Heart right ventricle (tissue), 16 donors: ENCODE measurements at regions not wholly inside any gene's neighbourhood (a gene's known extent, or its start where the extent isn't known, plus 50 kb on each side); places are given as distances from the start of the nearest gene placed in this dataset.

Source experiments
- ATAC-seq, 8 donors: fragments of 200-7000 bp; cut with Tn5 transposase; one replicate each; pipeline ENCODE4 v1.9.1; 2020; ENCODE audit warnings: mild to moderate bottlenecking in 8 of 8, moderate library complexity in 8 of 8, moderate number of reproducible peaks in 1 of 8
- DNase-seq, 2 donors: peaks; one replicate each; pipeline ENCODE4 v3.0.0-alpha.2; 2020
- H3K27ac ChIP-seq, 10 donors: fragments of 200-600 bp; sonication (generic) in 2 of 10; one replicate each; pipeline versions ENCODE4 v1.5.0 to v1.8.0; 2020 to 2022; ENCODE audit warnings: mild to moderate bottlenecking in 3 of 10
- H3K27me3 ChIP-seq, 7 donors: fragments of 200-600 bp; one replicate each; pipeline ENCODE4 v1.8.0; 2021 to 2022; ENCODE audit warnings: mild to moderate bottlenecking in 2 of 7
- H3K36me3 ChIP-seq, 9 donors: fragments of 200-600 bp; sonication (generic) in 1 of 9; one replicate each; pipeline versions ENCODE4 v1.5.0 to v1.8.0; 2020 to 2022; ENCODE audit warnings: mild to moderate bottlenecking in 2 of 9
- H3K4me1 ChIP-seq, 9 donors: fragments of 200-600 bp; sonication (generic) in 1 of 9; one replicate each; pipeline versions ENCODE4 v1.5.0 to v1.8.0; 2020 to 2022; ENCODE audit warnings: mild to moderate bottlenecking in 4 of 9
- H3K4me3 ChIP-seq, 10 donors: fragments of 200-600 bp; sonication (generic) in 2 of 10; one replicate each; pipeline versions ENCODE4 v1.5.0 to v1.8.0; 2020 to 2022; ENCODE audit warnings: mild to moderate bottlenecking in 7 of 10, moderate library complexity in 2 of 10
- H3K9me3 ChIP-seq, 11 donors: fragments of 200-600 bp in 10 of 11; sonication (generic) in 2 of 11; one replicate each; pipeline versions ENCODE4 v1.5.0 to v1.8.0; 2013 to 2022; ENCODE audit warnings: mild to moderate bottlenecking in 2 of 11, control low read depth in 1 of 11, moderate library complexity in 1 of 11
- WGBS, 2 donors: extraction: QIAGEN DNeasy Blood & Tissue Kit; methylation state at CpG; one replicate each; pipeline ENCODE4 v1.1.7; 2013; ENCODE audit warnings: inconsistent platforms in 1 of 2; 5-methylcytosine and 5-hydroxymethylcytosine counted together
- intact Hi-C, 10 donors: fragments of 100-400 bp; cut with DNase I; formaldehyde crosslinking; loops; one replicate each; pipeline versions ENCODE4 v1.11.1 to v1.14.2; 2022
- TF ChIP-seq, protein P1 (sequence below), 9 donors: fragments of 200-600 bp; sonication (generic) in 2 of 9; IDR thresholded peaks; one replicate each; pipeline versions ENCODE4 v1.5.0 to v1.8.0; 2021 to 2022; ENCODE audit warnings: antibody characterized with exemption in 9 of 9, mild to moderate bottlenecking in 5 of 9, moderate library complexity in 1 of 9
- donor health status: Arrhythmogenic right ventricular cardiomyopathy.
- donor health status: ischemic (EF 13 %, LVEDD 7.1; RV severe dilation, severe dysfunction).
- donor health status: healthy with polysubstance abuse.
- donor health status: DM: no; HTN: yes; CAD: no.
- donor health status: DM: no; HTN: no; CAD: no.
- donor health status: ischemic (EF 25% LVEDD 6.9; RV normal size, moderate dysfunction).
- donor health status: ischemic (EF 25% LVEDD 5.7; RV mildly dilated, moderate dysfunction).
- donor health status: healthy.
- donor health status: DM: yes; HTN: yes; CAD: no.
- donor health status: Ischemic cardiomyopathy.
- donor health status: ischemic (EF 35%, LVEDD 5.7; RV mildly dilated, moderate dysfunction).
- donor health status: nonischemic (EF 11% LVEDD 7.7; RV severe dilation, severe dysfunction).
- donor health status: DM: yes; HTN: yes; CAD: no.
- donor health status: PGD.
- donor health status: ischemic (EF 29% LVEDD 5.4; RV normal size, mild dysfunction).
- donor health status: nonischemic (EF 23%, LVEDD 6.1; RV moderate dilation, normal function).

DNA sequence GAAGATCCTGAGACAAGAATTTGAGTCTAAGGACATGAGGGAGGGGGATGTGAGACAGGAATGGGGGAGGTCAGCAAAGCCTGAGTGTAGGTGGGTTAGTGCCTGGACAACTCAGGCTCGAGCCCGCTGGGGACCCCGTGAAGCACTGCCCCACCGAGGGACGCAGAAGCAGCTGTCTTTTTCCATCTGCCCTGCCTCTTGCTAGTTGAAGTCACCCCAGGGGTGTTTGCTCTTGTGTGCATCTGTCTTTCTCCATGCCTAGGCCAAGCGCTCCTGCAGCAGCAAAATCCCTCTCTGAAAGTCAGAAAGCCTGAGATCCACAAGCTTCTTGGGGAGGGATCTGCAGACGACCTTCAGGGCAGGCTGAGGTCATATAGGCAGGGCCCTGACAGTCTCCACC, 79.0 kb upstream of the CELF2 start:
- Histone ChIP-seq H3K27ac (no peak overlapping the region), H3K36me3 (no peaks in the 10 kb centered on the region), H3K27me3 (no peaks in the 10 kb centered on the region), H3K4me3 (no peak overlapping the region), H3K4me1 (no peaks in the 10 kb centered on the region), H3K9me3 (peaks cover 0 to 12% (median 0%) of the 10 kb centered on the region in 11 donors)
- ATAC-seq (no peak), DNase-seq (no peak)
- TF ChIP-seq, protein P1, sequence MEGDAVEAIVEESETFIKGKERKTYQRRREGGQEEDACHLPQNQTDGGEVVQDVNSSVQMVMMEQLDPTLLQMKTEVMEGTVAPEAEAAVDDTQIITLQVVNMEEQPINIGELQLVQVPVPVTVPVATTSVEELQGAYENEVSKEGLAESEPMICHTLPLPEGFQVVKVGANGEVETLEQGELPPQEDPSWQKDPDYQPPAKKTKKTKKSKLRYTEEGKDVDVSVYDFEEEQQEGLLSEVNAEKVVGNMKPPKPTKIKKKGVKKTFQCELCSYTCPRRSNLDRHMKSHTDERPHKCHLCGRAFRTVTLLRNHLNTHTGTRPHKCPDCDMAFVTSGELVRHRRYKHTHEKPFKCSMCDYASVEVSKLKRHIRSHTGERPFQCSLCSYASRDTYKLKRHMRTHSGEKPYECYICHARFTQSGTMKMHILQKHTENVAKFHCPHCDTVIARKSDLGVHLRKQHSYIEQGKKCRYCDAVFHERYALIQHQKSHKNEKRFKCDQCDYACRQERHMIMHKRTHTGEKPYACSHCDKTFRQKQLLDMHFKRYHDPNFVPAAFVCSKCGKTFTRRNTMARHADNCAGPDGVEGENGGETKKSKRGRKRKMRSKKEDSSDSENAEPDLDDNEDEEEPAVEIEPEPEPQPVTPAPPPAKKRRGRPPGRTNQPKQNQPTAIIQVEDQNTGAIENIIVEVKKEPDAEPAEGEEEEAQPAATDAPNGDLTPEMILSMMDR (IDR thresholded peaks at IDR 0.05): no peak
- intact Hi-C loops: no loop called here
- WGBS, 2 donors: 90 to 91% methylated on average over 7 of the region's 7 CpGs

DNA sequence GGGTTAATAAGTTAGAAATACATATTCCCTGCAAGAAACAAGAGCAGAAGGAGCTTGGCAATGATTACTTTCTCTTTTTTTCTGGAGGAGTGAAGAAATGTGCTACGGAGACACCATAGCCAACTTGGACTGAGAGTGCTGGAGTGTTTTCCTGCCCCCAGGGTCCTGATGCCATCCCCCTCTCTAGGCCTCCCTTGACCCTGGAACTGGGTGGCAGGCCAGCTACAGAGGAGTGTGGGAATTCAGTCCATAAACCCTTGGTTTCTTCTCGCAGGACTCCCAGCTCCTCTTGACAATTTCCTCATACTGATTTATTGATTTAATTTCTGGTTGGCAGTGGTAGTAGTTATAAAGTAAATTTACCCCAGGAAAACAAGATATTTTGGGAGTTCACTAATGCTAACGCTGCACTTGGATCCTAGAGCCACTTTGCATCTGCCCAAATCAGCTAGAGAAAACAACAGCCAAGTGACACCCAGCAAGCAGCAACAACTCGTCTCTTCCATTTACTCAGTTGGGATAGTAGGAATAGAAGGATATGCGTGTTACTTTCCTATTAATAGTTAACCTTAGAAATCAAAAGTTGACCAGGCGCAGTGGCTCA, 76.4 kb upstream of the CELF2 start:
- TF ChIP-seq, protein P1 (IDR thresholded peaks at IDR 0.05): no peak
- no peak for ATAC-seq
- no peak for DNase-seq
- WGBS, 2 donors: 83 to 88% methylated on average over 6 of the region's 6 CpGs
- H3K36me3 ChIP-seq: no peaks in the 10 kb centered on the region
- intact Hi-C loops: no loop called here
- no peak overlapping the region for H3K27ac ChIP-seq
- H3K27me3 ChIP-seq: no peaks in the 10 kb centered on the region
- H3K4me1 ChIP-seq: no peaks in the 10 kb centered on the region
- H3K9me3 ChIP-seq: peaks cover 0 to 17% (median 0%) of the 10 kb centered on the region in 11 donors
- no peak overlapping the region for H3K4me3 ChIP-seq

DNA sequence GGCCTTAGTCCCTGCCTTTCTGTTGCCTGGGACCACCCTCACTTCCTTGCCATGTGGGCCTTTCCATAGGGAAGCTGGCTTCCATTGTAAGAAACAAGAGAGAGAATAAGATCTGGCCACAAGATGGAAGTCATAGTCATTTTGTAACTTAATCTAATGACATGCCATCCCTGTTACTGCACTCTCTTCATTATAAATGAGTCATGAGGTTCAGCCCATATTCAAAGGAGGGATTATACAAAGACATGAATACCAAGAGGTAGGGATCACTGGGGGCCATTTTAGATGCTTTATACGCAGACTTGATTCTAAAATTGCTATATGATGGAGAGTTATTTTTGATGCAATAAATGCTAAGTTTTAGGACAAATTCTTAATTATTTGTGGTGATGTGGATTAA, 75.2 kb upstream of the CELF2 start:
- no peak overlapping the region for H3K27ac ChIP-seq
- DNase-seq: no peak
- no peak for ATAC-seq
- H3K27me3 ChIP-seq: no peaks in the 10 kb centered on the region
- peaks cover 0 to 17% (median 0%) of the 10 kb centered on the region in 11 donors for H3K9me3 ChIP-seq
- no peaks in the 10 kb centered on the region for H3K4me1 ChIP-seq
- no peak overlapping the region for H3K4me3 ChIP-seq
- TF ChIP-seq, protein P1 (IDR thresholded peaks at IDR 0.05): no peak
- no peaks in the 10 kb centered on the region for H3K36me3 ChIP-seq
- intact Hi-C loops: no loop called here
- WGBS, 2 donors: 98 to 99% methylated on average over 1 of the region's 1 CpG

DNA sequence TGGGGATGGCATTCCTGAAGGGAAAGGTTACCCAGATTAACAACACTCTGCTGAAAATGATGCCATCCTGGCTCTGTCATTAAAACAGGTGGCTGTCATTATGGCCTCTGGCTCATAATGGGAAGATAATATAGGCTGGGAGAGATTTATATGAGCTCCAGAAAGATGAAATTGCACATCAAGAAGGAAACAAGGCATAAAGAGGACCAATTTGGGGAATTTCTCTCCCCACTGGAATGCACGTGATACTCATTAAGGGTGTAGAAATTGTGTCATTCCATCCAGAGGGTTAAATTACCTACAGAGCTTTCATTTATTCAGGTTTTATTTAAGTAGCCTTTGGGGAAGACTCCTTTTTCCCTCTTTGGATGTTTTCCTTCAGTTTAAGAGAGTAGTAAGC, 71.6 kb upstream of the CELF2 start:
- Histone ChIP-seq H3K36me3 (no peaks in the 10 kb centered on the region), H3K9me3 (peaks cover 0 to 17% (median 0%) of the 10 kb centered on the region in 11 donors), H3K27ac (no peak overlapping the region), H3K4me1 (no peaks in the 10 kb centered on the region), H3K4me3 (no peak overlapping the region), H3K27me3 (peaks cover 0 to 4% (median 0%) of the 10 kb centered on the region in 7 donors)
- ATAC-seq: no peak
- DNase-seq: no peak
- 93 to 98% methylated on average over 1 of the region's 1 CpG for WGBS, 2 donors
- TF ChIP-seq, protein P1 (IDR thresholded peaks at IDR 0.05): no peak
- intact Hi-C loops: no loop called here
